MV-4-11 (cell line): ENCODE measurements at regions not wholly inside any gene's neighbourhood (a gene's known extent, or its start where the extent isn't known, plus 50 kb on each side); places are given as distances from the start of the nearest gene placed in this dataset.
"Not testable (repeated sequence)": the region's sequence is repeated elsewhere in the genome, so short reads cannot be mapped to it uniquely, and the experiment has no call there.

ENCODE experiments used
- DNase-seq: peaks from one replicate; lab custom pipeline; 2025; lab: John Stamatoyannopoulos, UW

GRCh38 chrX:134045372-134045771, 60.0 kb upstream of the GPC3 start:
- not testable (repeated sequence) for DNase-seq

- DNase-seq: not testable (repeated sequence)
Observed at GRCh38 chrX:134067107-134067506, 81.7 kb upstream of the GPC3 start.

GRCh38 chrX:134071899-134072298, 86.5 kb upstream of the GPC3 start:
- not testable (repeated sequence) for DNase-seq

GRCh38 chrX:134073341-134073740, 87.9 kb upstream of the GPC3 start:
- no peak for DNase-seq

- no peak for DNase-seq
Observed at GRCh38 chrX:134074151-134074550, 88.8 kb upstream of the GPC3 start.

GRCh38 chrX:134075894-134076718, 90.7 kb upstream of the GPC3 start:
- DNase-seq: no peak

- no peak for DNase-seq
Observed at GRCh38 chrX:134095366-134095765, 110.0 kb upstream of the GPC3 start.

- DNase-seq: no peak
Observed at GRCh38 chrX:134101636-134102035, 116.2 kb upstream of the GPC3 start.

- DNase-seq: no peak
Observed at GRCh38 chrX:134115270-134115669, 121.7 kb upstream of the CCDC160 start.

- DNase-seq: no peak
Observed at GRCh38 chrX:134137341-134137740, 99.6 kb upstream of the CCDC160 start.

GRCh38 chrX:134139090-134139489, 97.9 kb upstream of the CCDC160 start:
- DNase-seq: no peak

GRCh38 chrX:134144231-134144630, 92.8 kb upstream of the CCDC160 start:
- peak; percentile 35 for DNase-seq

- DNase-seq: no peak
Observed at GRCh38 chrX:134146493-134146892, 90.5 kb upstream of the CCDC160 start.

- no peak for DNase-seq
Observed at GRCh38 chrX:134148172-134148692, 88.8 kb upstream of the CCDC160 start.

GRCh38 chrX:134158821-134159512, 78.0 kb upstream of the CCDC160 start:
- no peak for DNase-seq

GRCh38 chrX:134161162-134161561, 75.8 kb upstream of the CCDC160 start:
- no peak for DNase-seq

- DNase-seq: no peak
Observed at GRCh38 chrX:134162032-134162431, 75.0 kb upstream of the CCDC160 start.

- DNase-seq: no peak
Observed at GRCh38 chrX:134163836-134164235, 73.1 kb upstream of the CCDC160 start.

- no peak for DNase-seq
Observed at GRCh38 chrX:134167591-134168203, 69.3 kb upstream of the CCDC160 start.

- no peak for DNase-seq
Observed at GRCh38 chrX:134171661-134172587, 65.1 kb upstream of the CCDC160 start.

GRCh38 chrX:134172588-134173259, 64.3 kb upstream of the CCDC160 start:
- DNase-seq: no peak
